IPS DF 4.7 (cell line): ENCODE measurements at regions not wholly inside any gene's neighbourhood (a gene's known extent, or its start where the extent isn't known, plus 50 kb on each side); places are given as distances from the start of the nearest gene placed in this dataset.

Experiments used
- DNase-seq: peaks from one replicate; pipeline ENCODE4 v3.0.0-alpha.2; 2013; ENCODE audit warnings: low spot score; ENCODE audit errors: extremely low read depth

DNA sequence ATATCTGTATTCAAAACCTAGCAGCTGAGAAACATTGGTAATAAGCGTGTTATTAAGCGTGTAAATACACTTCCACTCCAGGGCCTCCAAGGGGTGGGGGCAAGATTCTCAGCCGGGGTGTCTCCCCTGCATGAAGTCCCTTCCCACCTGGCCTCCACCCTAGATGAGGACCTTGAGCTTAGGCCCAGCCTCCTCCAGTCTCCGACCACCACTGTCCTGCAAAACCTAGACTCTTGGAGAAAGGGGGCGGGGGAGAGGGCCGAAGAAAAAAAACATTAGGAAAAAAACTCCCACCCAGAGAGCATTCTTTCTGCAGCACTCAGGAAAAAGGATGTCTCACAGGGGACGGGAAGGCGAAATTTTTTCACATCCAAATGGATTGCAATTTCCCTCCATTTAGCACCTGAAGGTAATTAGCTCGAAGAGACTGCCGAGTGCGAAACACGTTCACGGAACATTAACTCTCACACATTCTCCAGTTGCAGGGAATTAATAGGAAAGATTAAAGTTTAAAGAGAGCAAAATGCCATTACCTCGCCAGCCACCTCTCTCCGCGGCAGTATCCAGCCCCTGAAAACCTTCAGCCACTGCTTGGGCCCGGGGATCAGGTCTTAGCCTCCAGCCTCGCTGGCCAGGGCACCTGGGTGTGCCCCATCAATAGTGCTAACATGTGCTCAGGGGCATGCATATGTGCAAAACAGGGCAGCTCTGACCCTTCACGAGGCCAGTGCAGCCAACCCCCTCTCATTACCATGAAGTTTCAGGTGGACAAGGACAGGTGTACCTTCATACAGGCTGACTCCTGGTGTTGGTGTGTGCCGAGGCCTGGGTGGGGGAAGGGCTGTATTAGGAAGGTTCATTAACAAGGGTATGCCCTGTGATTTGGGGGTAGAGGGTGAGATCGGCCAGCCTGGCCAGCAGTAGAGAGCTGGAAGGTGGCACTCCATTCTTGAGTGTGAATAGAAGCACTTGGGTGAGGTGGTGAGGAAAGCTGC, 77.2 kb downstream of the HIF1AN start:
- DNase-seq, result no peak

DNA sequence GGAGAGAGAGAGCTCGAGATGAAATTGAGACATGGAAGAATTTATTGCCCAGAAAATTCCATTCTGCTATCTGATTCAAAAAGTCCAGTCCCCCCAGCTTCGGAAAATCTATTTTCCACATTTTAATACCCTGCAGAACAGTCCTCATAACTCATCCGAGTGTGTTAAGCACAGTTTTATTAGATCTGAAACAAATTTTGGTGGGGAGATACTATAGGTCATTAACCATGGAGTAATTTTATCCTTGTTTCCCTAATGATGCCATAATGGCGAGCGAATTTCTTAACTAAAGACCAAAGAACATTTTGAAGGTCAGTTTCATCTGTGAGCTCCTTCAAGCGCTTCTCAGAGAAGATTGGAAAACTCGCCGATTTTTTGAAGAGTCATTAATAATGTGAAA, 78.1 kb downstream of the HIF1AN start:
- no peak for DNase-seq

DNA sequence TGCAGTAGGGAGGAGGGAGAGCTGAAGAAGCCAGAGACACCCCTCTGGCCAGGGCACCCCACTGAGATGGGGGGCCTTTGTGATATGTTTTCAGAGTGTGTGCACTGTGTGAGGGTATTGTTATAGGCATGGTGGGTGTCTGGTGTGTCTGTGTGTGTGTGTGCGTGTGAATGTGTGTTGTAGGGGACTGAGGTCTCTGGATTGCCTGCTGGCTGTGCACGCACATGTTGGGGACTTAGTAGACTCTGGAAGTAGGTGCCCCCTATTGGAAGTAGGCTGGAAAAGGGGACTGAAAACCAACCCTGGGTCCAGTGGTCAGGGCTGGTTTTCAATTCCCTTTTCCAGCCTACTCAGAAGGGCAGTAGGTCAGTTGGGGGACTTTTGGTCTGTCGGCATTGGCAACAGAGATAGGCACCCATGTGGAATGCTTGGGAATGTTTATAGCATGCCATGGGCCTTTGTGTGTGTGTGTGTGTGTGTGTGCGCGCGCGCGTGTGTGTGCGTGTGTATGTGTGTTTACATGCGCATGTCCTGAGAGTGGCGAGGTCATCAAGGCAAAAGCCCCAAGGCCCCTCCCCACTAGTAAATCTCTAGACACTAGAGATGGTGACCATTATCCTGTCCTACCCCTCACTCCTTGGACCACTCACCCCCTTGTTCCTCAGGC, 78.8 kb downstream of the HIF1AN start:
- no peak for DNase-seq

- DNase-seq, result no peak
These were observed 79.5 kb downstream of the HIF1AN start for GRCh38 chr10:100615241-100615640.

DNA sequence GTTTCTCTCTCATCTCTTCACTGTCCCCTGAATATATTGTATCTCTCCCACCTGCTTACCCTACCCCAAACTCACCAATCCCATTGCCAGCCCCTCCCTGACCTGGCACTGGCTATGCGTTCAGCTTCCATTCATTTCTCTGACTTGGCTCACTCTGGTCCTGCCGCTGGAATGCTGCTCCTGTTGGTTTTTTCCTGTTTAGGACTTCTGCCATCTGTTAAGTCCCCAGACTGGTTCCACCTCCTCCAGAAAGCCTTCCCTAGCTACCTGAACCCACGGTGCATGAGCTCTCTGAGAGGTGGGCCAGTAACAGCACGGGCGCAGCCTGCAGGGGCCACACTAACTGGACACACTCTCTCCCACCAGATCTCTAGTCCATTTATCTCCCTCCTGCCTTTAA, 80.2 kb downstream of the HIF1AN start:
- DNase-seq, result no peak

GRCh38 chr10:100618091-100618615, 82.4 kb downstream of the HIF1AN start:
- no peak for DNase-seq

DNA sequence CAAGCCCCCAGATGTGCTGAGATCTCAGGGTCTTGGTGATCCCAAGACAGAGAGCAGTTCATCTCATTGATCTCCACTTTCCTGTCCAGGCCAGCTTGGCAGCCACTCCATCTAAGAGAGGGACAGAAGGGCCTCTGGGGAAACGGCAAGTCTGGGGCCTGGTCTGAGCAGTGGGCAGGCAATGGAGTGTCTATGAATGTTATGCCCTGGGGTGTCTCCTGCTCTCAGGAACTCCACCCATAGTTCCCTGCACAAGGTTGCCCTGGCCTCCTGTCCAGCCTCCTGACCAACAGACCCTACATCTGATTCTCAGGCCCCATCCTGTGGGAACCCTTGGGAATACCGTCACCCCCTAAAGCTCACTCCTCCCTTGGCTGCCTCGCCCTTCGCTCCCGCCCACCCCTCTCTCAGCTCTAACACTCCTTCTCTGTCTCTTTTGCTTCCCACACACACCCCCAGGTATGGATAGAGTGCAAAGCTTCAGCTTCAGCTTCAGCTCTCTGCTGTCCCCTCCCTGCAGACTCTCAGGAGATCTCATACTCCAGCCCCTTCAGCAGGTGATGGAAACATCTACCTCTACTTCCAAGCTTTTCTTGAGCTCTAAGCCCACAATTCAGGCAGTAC, 83.0 kb downstream of the HIF1AN start:
- no peak for DNase-seq

GRCh38 chr10:100620087-100620835, 84.5 kb downstream of the HIF1AN start:
- no peak for DNase-seq

DNA sequence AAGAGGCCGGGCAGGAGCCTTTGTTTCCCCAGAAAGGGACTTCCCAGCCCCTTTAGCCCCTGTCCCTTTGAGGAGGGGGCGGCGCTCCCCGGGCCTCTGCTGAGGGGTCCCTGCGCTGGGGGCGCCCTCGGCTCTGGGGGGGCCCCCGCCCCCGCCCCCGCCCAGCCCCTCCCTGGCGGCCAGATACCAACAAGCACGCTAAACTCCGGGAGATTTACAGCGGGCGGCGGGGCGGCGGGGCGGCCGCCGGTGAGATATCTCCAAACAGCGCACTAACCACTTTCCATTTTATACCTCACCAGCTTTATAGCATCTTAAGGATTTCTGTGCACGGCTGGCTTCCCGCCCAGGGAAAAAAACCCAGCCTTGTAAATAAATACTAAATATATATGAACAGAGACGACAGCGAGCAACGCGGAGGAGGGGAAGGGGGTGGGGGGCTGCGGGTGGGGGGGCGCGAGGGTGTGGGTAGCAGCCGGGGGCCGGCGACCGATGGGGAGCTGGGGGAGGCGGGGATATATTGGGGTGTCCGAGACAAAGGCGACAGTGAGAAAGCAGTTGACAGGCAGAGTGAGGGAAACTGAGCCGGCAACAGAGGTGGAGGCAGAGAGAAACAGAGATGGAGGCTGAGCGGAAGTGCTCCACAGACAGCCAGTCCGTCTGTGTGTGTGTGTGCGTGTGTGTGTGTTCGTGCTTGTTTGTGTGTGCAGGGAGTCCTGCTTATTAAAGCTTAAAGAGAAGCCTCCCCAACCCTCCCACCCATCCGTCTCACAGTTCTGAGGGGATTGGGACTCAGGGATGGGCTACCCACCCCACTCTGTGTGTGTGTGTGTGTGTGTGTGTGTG, 85.8 kb downstream of the HIF1AN start:
- DNase-seq, result no peak

DNA sequence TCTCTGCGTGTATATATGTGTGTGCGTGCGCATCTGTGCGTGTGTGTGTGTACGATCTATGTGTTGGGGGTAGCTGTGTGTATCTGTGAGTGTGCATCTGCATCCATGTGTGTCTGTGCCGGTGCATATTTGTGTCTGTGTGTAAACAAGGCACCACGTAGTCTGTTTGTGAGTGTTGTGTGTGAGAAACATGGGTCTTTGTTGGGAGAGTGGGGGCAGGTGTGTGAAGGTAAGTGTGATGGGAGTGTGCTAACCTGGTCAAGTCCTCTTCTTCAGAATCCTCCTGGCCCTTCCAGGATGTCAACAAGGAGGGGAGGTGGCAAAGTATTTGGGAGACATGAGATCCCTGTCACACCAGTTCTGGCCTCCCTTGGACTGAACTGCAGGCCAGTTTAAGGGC, 87.2 kb downstream of the HIF1AN start:
- DNase-seq, result no peak

DNA sequence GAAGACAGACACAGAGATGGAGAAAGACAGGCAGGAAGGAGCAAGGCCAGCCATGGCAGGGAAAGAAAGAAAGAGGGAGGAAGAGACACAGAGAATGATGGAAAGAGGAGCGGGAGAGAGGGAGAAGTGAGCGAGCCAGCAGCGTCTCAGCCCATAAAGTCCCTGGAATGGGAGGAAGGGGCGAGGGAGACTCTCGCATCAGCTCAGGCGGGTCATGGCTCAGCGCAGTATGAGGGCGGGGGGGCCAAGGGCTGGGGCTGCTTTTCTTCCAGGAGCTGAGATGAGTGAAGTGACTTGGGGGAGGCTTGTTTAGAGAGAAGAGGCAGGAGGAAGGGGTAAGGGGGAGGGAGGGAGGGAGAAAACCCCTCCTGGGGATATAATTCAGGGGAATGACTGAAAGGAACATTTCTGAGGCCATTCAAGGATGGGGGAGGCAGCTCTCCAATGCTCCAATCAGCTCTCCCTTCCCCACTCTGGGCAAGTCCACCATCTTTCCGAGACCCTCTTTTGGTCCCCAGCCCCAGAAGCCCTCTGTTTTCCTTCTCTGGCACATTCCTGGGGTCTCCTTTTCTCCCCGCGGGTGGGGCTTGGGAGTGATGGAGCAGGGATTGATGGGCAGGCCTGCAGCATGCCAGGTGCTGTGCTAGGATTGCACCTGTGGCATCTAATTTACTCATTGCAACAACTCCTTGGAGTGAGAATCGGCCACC, 87.9 kb downstream of the HIF1AN start:
- DNase-seq, result no peak

GRCh38 chr10:100624298-100624697, 88.6 kb downstream of the HIF1AN start:
- no peak for DNase-seq

DNA sequence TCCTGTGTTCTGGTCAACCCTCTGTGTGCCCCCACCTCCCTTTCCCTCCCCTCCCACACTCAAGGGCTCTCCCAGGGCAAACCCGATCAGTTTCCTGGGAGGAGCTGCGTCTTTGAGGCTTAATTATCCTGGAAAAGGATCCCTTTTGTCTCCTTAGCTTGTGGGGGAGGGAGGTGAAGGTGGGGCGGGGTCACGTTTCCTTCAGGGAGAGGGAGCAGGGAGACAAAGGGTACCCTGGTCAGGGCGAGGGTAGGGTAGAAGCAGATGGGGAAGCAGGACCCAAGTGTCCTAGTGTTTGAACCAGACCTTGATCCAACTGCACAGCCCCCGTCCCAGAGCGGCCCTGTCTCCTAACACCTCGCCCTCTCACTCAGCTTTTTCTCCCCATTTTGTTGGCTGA, 90.1 kb downstream of the HIF1AN start:
- no peak for DNase-seq

DNA sequence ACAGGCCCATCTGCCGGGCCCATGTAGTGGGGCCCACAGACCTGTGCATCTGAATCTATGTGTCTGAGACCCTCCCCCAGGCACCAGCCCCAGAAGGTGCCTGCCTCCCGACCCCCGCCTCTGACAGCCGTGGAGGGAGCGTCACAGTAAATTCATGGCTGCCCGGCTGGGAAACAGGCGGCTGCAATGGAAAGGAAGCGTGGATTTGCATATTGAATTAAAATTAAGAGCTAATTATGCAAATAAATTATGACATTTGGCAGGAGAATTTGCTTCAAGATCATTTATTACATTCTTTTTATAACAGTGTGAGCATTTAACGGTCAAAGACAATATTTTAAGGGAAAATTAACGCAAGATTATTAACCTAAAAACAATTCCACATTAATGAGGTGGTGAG, 92.3 kb downstream of the HIF1AN start:
- no peak for DNase-seq

DNA sequence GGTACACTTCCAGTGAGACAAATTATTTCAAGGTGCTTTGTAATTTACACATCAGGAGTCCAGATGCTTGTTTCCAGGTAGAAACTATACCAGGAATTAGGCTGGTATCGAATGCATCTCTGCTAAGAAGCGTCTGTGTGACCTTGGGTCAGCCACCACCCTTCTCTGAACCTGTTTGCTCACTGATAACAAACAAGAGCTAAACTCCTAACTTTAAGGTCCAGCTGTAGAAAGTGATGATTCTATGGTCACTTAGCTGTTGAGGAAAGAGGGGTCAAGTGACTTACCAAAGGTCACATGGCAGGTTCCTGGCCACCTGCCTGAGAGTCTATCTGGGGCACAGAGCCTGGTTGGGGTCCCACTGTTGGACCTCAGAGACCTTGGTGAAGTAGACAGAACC, 95.4 kb downstream of the HIF1AN start:
- no peak for DNase-seq

- DNase-seq, result no peak
These were observed 96.3 kb downstream of the HIF1AN start for GRCh38 chr10:100632027-100632426.

DNA sequence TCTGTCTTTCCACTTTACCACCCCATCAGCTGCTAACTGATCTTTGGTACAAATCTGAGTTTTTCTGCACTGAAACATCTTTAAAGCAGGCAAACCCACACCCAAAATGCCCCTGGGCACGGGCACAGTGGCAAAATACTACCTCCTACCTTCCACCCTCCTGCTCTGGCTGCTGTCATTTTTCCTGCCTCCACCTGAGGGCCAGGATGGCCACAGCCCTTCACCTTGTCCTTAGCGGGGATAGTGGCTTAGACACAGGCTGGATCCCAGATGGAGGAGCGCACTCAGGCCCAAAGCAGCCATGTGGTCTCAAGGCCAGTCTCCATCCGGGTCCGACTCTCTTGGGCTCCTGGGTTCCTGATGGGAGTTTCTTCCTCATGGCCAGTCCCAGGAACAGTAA, 98.3 kb downstream of the HIF1AN start:
- DNase-seq, result no peak

DNA sequence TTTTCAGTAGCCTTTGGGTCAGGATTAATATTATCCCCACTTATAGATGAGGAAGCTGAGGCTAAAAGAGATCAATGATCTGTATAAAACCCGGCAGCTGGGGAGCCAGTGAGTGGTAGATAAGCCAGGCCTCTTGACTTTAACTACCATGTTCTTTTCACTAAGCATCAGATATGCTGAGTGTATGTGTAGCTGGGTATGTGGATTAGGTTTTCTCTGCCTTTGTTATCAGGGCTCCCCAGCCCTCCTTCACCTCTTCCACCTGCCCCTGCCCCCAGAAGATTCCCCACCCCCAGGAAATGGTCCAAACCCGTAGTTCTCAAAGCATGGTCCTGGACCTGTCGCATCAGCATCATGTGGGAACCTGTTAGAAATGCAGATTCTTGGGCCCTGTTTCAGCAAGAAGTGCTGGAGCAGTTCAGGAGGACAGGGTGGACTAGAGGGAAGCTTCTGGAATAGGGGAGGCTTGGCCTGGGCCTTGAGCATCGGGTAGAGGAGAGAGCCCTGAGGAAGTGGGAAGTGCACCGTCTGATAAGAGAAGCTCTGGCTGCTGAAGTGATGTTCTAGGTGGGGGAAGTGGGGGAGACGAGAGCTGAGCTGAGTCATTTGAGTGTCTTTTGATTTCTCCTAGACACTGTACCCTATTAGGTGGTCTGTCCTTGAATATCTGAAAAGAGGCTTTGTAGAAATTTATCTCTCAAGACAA, 101.3 kb downstream of the HIF1AN start:
- no peak for DNase-seq

DNA sequence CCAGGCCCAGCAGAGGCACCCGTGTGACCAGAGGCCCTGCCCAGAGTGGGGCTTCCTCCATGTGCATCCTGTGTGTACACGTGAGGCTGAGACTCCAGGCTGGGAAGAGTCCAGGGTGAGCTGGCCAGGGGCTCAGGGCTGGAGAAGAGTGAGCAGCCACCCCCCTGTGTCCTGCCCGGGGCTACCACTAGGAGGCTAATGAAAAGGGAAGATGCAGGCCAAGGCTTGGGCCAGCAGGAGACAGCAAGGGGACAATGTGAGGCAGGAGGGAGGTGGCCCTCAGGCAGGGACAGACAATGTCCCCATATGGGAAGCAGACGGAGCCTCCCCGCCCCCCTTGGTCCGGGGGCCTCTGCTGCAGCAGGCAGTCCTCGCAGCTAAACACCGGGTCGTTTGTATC, 102.0 kb downstream of the HIF1AN start:
- DNase-seq, result no peak
